Stomach (tissue), 4 donors: ENCODE measurements at regions not wholly inside any gene's neighbourhood (a gene's known extent, or its start where the extent isn't known, plus 50 kb on each side); places are given as distances from the start of the nearest gene placed in this dataset.

ENCODE experiments used
- CTCF ChIP-seq, 7 experiments: fragments of 450-650 bp in 4 of 7; fragments of 200-600 bp in 3 of 7; sonication (generic) in 3 of 7; IDR thresholded peaks; one replicate each; pipeline ENCODE4 v1.5.1; 2016 to 2019; ENCODE audit warnings: antibody characterized with exemption in 7 of 7, control low read depth in 2 of 7, mild to moderate bottlenecking in 1 of 7
- EP300 ChIP-seq: sonication (generic); formaldehyde crosslinking; IDR thresholded peaks from one replicate; pipeline ENCODE4 v1.6.1; 2017; ENCODE audit warnings: antibody characterized with exemption

- TF ChIP-seq EP300 (no peak), CTCF (IDR thresholded peaks at IDR 0.05) (no peak)
Measured at GRCh38 chr4:81343536-81343935, 128.2 kb downstream of the RASGEF1B start.
